ENCODE measurements at regions not wholly inside any gene's neighbourhood (a gene's known extent, or its start where the extent isn't known, plus 50 kb on each side); places are given as distances from the start of the nearest gene placed in this dataset.

DNA sequence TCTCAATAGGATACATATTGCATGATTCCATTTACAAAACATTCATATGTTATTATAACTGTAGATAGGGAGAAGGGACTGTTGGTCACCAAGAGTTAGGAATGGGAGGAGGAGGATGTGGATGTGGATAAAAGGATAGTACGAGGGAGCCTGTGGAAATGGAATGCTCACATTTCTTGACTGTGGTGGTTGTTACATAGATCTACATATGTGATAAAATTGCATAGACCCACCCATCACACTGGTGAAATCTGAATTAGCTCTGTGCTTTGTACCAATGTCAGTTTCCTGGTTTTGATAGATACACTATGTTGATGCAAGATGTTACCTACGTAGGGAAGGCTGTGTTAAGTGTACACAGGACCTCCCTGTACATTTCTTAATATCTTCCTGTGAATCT, 233.5 kb upstream of the MTPN start:
- no peaks in the 10 kb centered on the region for H3K4me1 Mint-ChIP-seq
- DNase-seq, result no peak
- no peaks in the 10 kb centered on the region for H3K36me3 Mint-ChIP-seq (ENCODE audit: low read depth)
- no peaks in the 10 kb centered on the region for H3K9me3 Mint-ChIP-seq
- peaks cover 1% of the 10 kb centered on the region for H3K27me3 Mint-ChIP-seq (ENCODE audit: low read depth, poor library complexity)
- TF ChIP-seq, protein P1, sequence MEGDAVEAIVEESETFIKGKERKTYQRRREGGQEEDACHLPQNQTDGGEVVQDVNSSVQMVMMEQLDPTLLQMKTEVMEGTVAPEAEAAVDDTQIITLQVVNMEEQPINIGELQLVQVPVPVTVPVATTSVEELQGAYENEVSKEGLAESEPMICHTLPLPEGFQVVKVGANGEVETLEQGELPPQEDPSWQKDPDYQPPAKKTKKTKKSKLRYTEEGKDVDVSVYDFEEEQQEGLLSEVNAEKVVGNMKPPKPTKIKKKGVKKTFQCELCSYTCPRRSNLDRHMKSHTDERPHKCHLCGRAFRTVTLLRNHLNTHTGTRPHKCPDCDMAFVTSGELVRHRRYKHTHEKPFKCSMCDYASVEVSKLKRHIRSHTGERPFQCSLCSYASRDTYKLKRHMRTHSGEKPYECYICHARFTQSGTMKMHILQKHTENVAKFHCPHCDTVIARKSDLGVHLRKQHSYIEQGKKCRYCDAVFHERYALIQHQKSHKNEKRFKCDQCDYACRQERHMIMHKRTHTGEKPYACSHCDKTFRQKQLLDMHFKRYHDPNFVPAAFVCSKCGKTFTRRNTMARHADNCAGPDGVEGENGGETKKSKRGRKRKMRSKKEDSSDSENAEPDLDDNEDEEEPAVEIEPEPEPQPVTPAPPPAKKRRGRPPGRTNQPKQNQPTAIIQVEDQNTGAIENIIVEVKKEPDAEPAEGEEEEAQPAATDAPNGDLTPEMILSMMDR (IDR thresholded peaks at IDR 0.05), result no peak
- H3K27ac Mint-ChIP-seq, result no peak overlapping the region
- no peak overlapping the region for H3K4me3 Mint-ChIP-seq

DNA sequence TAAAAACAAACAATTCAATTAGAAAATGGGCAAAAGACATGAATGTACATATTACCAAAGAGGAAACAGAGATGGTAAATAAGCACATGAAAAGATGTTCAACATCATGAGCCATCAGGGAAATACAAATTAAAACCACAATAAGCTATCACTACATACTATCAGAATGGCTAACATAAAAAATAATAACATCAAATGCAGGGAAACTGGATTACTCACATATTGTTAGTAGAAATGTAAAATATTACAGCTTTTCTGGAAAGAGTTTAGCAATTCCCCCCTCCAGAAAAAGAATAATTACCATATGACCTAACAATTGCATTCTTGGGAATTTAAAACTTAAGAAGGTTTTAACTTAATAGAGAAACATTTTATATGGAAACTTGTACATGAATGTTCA, 232.9 kb upstream of the MTPN start:
- TF ChIP-seq, protein P1 (IDR thresholded peaks at IDR 0.05), result no peak
- no peaks in the 10 kb centered on the region for H3K4me1 Mint-ChIP-seq
- no peak for DNase-seq
- no peaks in the 10 kb centered on the region for H3K36me3 Mint-ChIP-seq (ENCODE audit: low read depth)
- no peak overlapping the region for H3K27ac Mint-ChIP-seq
- H3K9me3 Mint-ChIP-seq, result no peaks in the 10 kb centered on the region
- no peaks in the 10 kb centered on the region for H3K27me3 Mint-ChIP-seq (ENCODE audit: low read depth, poor library complexity)
- H3K4me3 Mint-ChIP-seq, result no peak overlapping the region

DNA sequence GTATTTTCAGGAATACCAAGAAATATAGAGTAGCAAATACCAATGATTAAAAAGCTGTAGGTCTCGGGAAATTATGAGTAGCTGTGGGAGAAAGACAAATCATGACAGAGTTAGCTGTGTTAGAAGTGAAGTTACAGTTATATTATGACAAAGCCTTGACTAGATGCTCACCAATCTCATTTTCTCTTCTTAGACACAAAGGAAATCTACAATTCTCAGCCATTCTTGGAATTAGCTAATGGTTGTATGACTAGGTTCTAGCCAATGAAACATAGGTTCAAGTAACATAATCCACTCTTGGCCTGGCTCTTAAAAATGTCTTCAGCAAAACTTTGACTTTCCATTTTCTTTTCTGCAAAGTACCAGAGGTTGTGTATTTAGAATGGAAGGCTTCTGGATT, 228.8 kb upstream of the MTPN start:
- TF ChIP-seq, protein P1 (IDR thresholded peaks at IDR 0.05), result no peak
- Mint-ChIP-seq H3K9me3 (no peaks in the 10 kb centered on the region), H3K27ac (no peak overlapping the region), H3K27me3 (ENCODE audit: low read depth, poor library complexity) (no peaks in the 10 kb centered on the region), H3K4me3 (no peak overlapping the region), H3K36me3 (ENCODE audit: low read depth) (no peaks in the 10 kb centered on the region), H3K4me1 (no peaks in the 10 kb centered on the region)
- DNase-seq, result no peak

DNA sequence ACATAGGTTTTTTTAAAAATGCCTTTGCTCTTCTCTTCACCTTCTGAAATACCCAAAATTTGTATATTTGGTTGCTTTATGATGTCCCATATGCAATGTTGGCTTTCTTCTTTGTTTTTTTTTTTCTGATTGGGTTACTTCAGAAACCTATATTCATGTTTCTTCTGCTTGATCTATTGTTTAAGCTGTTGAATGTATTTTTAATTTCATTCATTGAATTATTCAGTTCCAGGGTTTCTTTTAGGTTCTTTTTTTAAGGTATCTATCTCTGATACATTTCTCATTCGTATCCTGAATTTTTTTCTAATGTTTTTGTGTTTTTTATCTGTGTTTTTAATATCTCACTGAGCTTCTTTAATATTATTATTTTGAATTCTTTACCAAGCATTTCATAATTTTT, 221.0 kb upstream of the MTPN start:
- peaks cover 4% of the 10 kb centered on the region for H3K36me3 Mint-ChIP-seq (ENCODE audit: low read depth)
- no peak for DNase-seq
- H3K9me3 Mint-ChIP-seq, result peaks cover 51% of the 10 kb centered on the region
- no peak overlapping the region for H3K27ac Mint-ChIP-seq
- H3K4me1 Mint-ChIP-seq, result no peaks in the 10 kb centered on the region
- H3K27me3 Mint-ChIP-seq (ENCODE audit: low read depth, poor library complexity), result no peaks in the 10 kb centered on the region
- TF ChIP-seq, protein P1 (IDR thresholded peaks at IDR 0.05), result no peak
- no peak overlapping the region for H3K4me3 Mint-ChIP-seq

DNA sequence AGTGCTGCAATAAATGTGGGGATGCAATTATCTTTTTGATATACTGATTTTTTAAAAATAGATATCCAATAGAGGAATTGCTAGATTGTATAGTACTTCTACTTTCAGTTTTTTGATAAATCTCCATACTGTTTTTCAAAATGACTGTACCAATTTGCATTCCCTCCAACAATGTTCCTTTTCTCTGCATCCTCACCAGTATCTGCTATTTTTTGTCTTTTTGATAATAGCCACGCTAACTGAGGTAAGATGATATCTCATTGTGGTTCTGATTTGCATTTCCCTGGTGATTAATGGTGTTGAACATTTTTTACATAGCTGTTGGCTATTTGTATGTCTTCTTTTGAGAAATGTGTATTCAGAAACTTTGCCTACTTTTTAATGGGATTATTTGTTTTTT, 217.7 kb upstream of the MTPN start:
- Mint-ChIP-seq H3K4me1 (no peaks in the 10 kb centered on the region), H3K36me3 (ENCODE audit: low read depth) (peaks cover 4% of the 10 kb centered on the region), H3K27ac (no peak overlapping the region), H3K27me3 (ENCODE audit: low read depth, poor library complexity) (peaks cover 6% of the 10 kb centered on the region), H3K4me3 (no peak overlapping the region), H3K9me3 (peaks cover 51% of the 10 kb centered on the region)
- TF ChIP-seq, protein P1 (IDR thresholded peaks at IDR 0.05), result no peak
- DNase-seq, result no peak

DNA sequence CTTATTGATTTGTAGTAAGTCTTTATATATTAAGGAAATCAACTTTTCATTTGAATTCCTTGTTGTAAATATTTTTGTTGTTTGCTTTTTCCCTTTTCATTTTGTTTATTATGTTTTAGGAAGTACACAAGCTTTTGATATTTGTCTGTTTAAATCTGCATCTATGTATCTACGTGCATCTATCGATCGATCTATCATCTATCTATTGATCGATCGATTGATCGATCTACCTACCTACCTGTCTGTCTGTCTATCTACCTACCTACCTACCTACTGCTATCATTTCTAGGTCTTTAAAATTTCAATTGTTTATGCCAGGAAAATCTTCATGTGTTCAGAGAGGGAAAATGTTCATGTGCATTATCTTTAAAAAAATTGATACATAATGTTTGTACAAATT, 216.8 kb upstream of the MTPN start:
- Mint-ChIP-seq H3K4me3 (no peak overlapping the region), H3K4me1 (no peaks in the 10 kb centered on the region), H3K36me3 (ENCODE audit: low read depth) (peaks cover 4% of the 10 kb centered on the region), H3K9me3 (peaks cover 44% of the 10 kb centered on the region), H3K27me3 (ENCODE audit: low read depth, poor library complexity) (peaks cover 6% of the 10 kb centered on the region), H3K27ac (no peak overlapping the region)
- TF ChIP-seq, protein P1 (IDR thresholded peaks at IDR 0.05), result no peak
- DNase-seq, result no peak
